H1 (cell line): ENCODE measurements at regions not wholly inside any gene's neighbourhood (a gene's known extent, or its start where the extent isn't known, plus 50 kb on each side); places are given as distances from the start of the nearest gene placed in this dataset.

Experiments used
- CTCF ChIA-PET: fragments of 300-600 bp; sonication (Branson Sonifier 250); formaldehyde crosslinking; loops from one replicate; lab custom pipeline; 2021; ENCODE audit not compliant: partially characterized antibody; lab: Charles Lee
- POLR2A ChIA-PET: fragments of 300-600 bp; sonication (Branson Sonifier 250); formaldehyde crosslinking; loops from one replicate; lab custom pipeline; 2021; ENCODE audit warnings: inconsistent platforms; ENCODE audit not compliant: partially characterized antibody; lab: Charles Lee
- DNase-seq, 2 experiments: peaks; one replicate each; pipeline versions ENCODE4 v3.0.0 to v3.0.0-alpha.2; 2010 to 2022; ENCODE audit warnings: low spot score in 2 of 2, low read depth in 1 of 2, mixed read lengths in 1 of 2
- FAIRE-seq: peaks from 2 replicates; lab custom pipeline; 2011; peaks lifted over from hg19 to GRCh38; lab: Jason Lieb, UNC
- H2AFZ ChIP-seq: 2 replicates; pipeline ENCODE4 v1.8.1; 2012; ENCODE audit warnings: low read length, inconsistent platforms
- H2AK5ac ChIP-seq: 2 replicates; pipeline ENCODE4 v1.6.1; 2013; ENCODE audit warnings: low read depth, low read length
- H2BK120ac ChIP-seq: replicated peaks from 2 replicates; pipeline ENCODE3; 2013; ENCODE audit warnings: low read depth, low read length, inconsistent platforms
- H2BK12ac ChIP-seq: 2 replicates; pipeline ENCODE4 v1.6.1; 2013; ENCODE audit warnings: low read depth, low read length
- H2BK15ac ChIP-seq: 2 replicates; pipeline ENCODE4 v1.6.1; 2013; ENCODE audit warnings: low read length
- H2BK20ac ChIP-seq: 2 replicates; pipeline ENCODE4 v1.6.1; 2013; ENCODE audit warnings: low read length
- H2BK5ac ChIP-seq: 2 replicates; pipeline ENCODE4 v1.6.1; 2013; ENCODE audit warnings: low read depth, low read length
- H3K14ac ChIP-seq: 2 replicates; pipeline ENCODE4 v1.6.1; 2013; ENCODE audit warnings: inconsistent platforms; ENCODE audit not compliant: insufficient read length
- H3K18ac ChIP-seq: 2 replicates; pipeline ENCODE4 v1.6.1; 2013; ENCODE audit warnings: low read length; ENCODE audit errors: extremely low read depth
- H3K23ac ChIP-seq: 2 replicates; pipeline ENCODE4 v1.6.1; 2013; ENCODE audit warnings: inconsistent platforms; ENCODE audit not compliant: insufficient read length
- H3K23me2 ChIP-seq: 2 replicates; pipeline ENCODE4 v1.6.1; 2013; ENCODE audit warnings: low read depth, low read length
- H3K27ac ChIP-seq: 2 replicates; pipeline ENCODE4 v1.6.1; 2011; ENCODE audit warnings: low read depth, low read length, inconsistent platforms
- H3K27me3 ChIP-seq, 4 experiments: replicated peaks in 1 of 4; 1 replicate in 1 of 4; 2 replicates in 3 of 4; pipeline versions ENCODE4 v1.6.1 to v1.8.1; 2011 to 2013; ENCODE audit warnings: low read length in 3 of 4, mild to moderate bottlenecking in 3 of 4, inconsistent platforms in 2 of 4, mixed read lengths in 2 of 4, moderate library complexity in 1 of 4; ENCODE audit not compliant: control insufficient read depth in 3 of 4, insufficient read depth in 3 of 4; ENCODE audit errors: extremely low read depth in 1 of 4
- H3K36me3 ChIP-seq, 4 experiments: 2 replicates each; pipeline versions ENCODE4 v1.6.1 to v1.8.1; 2011 to 2013; ENCODE audit warnings: mild to moderate bottlenecking in 4 of 4, low read length in 3 of 4, moderate library complexity in 2 of 4, control low read depth in 1 of 4, inconsistent platforms in 1 of 4; ENCODE audit not compliant: insufficient read depth in 4 of 4, control insufficient read depth in 2 of 4
- H3K4ac ChIP-seq: replicated peaks from 2 replicates; pipeline ENCODE3; 2013; ENCODE audit warnings: low read length, low read depth, mixed read lengths, inconsistent platforms; ENCODE audit not compliant: insufficient read length
- H3K4me1 ChIP-seq, 4 experiments: replicated peaks in 1 of 4; 1 replicate in 1 of 4; 2 replicates in 3 of 4; pipeline versions ENCODE4 v1.6.1 to v1.8.1; 2011 to 2013; ENCODE audit warnings: low read length in 3 of 4, inconsistent platforms in 2 of 4, mixed read lengths in 1 of 4; ENCODE audit not compliant: insufficient read depth in 4 of 4, control insufficient read depth in 3 of 4
- H3K4me2 ChIP-seq, 2 experiments: 2 replicates each; pipeline versions ENCODE4 v1.6.1 to v1.8.1; 2011 to 2013; ENCODE audit warnings: low read depth in 2 of 2, low read length in 2 of 2, control low read depth in 1 of 2, inconsistent platforms in 1 of 2, mild to moderate bottlenecking in 1 of 2; ENCODE audit not compliant: insufficient read depth in 1 of 2
- H3K4me3 ChIP-seq, 4 experiments: fragments of 200-600, 300-600 bp in 1 of 4; sonication (generic), shearing (Covaris generic), sonication (Bioruptor Twin) in 1 of 4; 2 replicates each; pipeline versions ENCODE4 v1.5.1 to v1.8.1; 2011 to 2016; ENCODE audit warnings: low read length in 4 of 4, low read depth in 3 of 4, control low read depth in 2 of 4, inconsistent platforms in 2 of 4, mild to moderate bottlenecking in 2 of 4, mixed read lengths in 1 of 4, moderate library complexity in 1 of 4; ENCODE audit not compliant: insufficient read depth in 2 of 4; ENCODE audit errors: extremely low read depth in 1 of 4
- H3K56ac ChIP-seq: replicated peaks from 2 replicates; pipeline ENCODE3; 2013; ENCODE audit warnings: low read depth, mild to moderate bottlenecking, mixed read lengths, low read length, inconsistent platforms; ENCODE audit not compliant: insufficient read length
- H3K79me1 ChIP-seq: 2 replicates; pipeline ENCODE4 v1.6.1; 2013; ENCODE audit warnings: low read depth, low read length, control low read depth
- H3K79me2 ChIP-seq, 2 experiments: 2 replicates each; pipeline versions ENCODE4 v1.6.1 to v1.8.1; 2012 to 2013; ENCODE audit warnings: low read length in 2 of 2, mild to moderate bottlenecking in 2 of 2, inconsistent platforms in 1 of 2; ENCODE audit not compliant: insufficient read depth in 2 of 2, control insufficient read depth in 1 of 2
- H3K9ac ChIP-seq, 4 experiments: replicated peaks in 1 of 4; 1 replicate in 1 of 4; 2 replicates in 3 of 4; pipeline versions ENCODE4 v1.6.1 to v1.8.1; 2011 to 2013; ENCODE audit warnings: low read depth in 3 of 4, low read length in 3 of 4, control low read depth in 2 of 4, mild to moderate bottlenecking in 2 of 4, moderate library complexity in 2 of 4, inconsistent platforms in 1 of 4; ENCODE audit errors: extremely low read depth in 1 of 4
- H3K9me3 ChIP-seq, 2 experiments: 2 replicates each; pipeline versions ENCODE4 v1.6.1 to v1.8.1; 2012 to 2013; ENCODE audit warnings: mild to moderate bottlenecking in 2 of 2, moderate library complexity in 2 of 2, control low read depth in 1 of 2, inconsistent platforms in 1 of 2, low read depth in 1 of 2, low read length in 1 of 2, mixed read lengths in 1 of 2; ENCODE audit not compliant: insufficient read depth in 2 of 2
- H4K20me1 ChIP-seq, 2 experiments: replicated peaks in 1 of 2; 2 replicates each; pipeline versions ENCODE3 to v1.8.1; 2011 to 2013; ENCODE audit warnings: inconsistent platforms in 2 of 2, low read length in 2 of 2, mild to moderate bottlenecking in 1 of 2; ENCODE audit not compliant: insufficient read depth in 2 of 2, control insufficient read depth in 1 of 2
- H4K5ac ChIP-seq: 2 replicates; pipeline ENCODE4 v1.6.1; 2013; ENCODE audit warnings: low read length, low read depth, mixed read lengths, inconsistent platforms; ENCODE audit not compliant: insufficient read length
- H4K8ac ChIP-seq: 2 replicates; pipeline ENCODE4 v1.8.0; 2013; ENCODE audit warnings: mild to moderate bottlenecking, moderate library complexity, low read length, inconsistent platforms; ENCODE audit not compliant: insufficient read depth; ENCODE audit errors: extremely low read depth
- H4K91ac ChIP-seq: replicated peaks from 2 replicates; pipeline ENCODE3; 2013; ENCODE audit warnings: low read length, mixed read lengths, inconsistent platforms; ENCODE audit not compliant: insufficient read length
- CBX5 ChIP-seq: fragments of 300-800, 300-1000 bp; sonication (generic); IDR thresholded peaks from 2 replicates; pipeline ENCODE4 v1.7.1; 2016; ENCODE audit warnings: antibody characterized with exemption, low read length, low read depth
- CTBP2 ChIP-seq: IDR thresholded peaks from 2 replicates; pipeline ENCODE4 v1.7.0; 2011; ENCODE audit warnings: borderline replicate concordance, mild to moderate bottlenecking, moderate library complexity, mixed read lengths, low read length; ENCODE audit not compliant: insufficient read depth, insufficient read length
- RBBP5 ChIP-seq: IDR thresholded peaks from 2 replicates; pipeline ENCODE4 v1.7.1; 2012; ENCODE audit warnings: low read depth, mild to moderate bottlenecking, inconsistent platforms, low read length, moderate library complexity, borderline replicate concordance

DNA sequence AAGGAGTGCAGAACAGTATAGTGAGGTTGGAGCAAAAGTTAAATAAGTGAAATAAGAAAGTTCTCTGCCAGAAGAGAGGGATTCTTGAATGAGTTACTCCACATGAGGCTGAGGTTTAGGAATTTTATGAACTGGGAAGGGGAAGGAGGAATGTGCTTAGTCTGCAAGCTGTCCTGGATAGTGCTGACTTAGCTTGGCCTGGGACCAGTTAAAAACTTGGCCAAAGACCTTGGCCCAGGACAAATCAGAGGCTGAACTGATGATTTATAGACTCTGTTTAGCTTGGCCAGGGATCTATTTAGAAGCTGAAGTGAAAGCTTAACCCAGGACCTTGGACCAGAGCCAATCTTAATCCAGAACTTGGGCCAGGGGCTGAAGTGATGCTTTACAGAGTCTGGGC is 244.4 kb upstream of the RBMY1B start:
- Histone ChIP-seq H4K91ac (no peak overlapping the region), H3K79me1 (no peaks in the 10 kb centered on the region), H3K36me3 (no peaks in the 10 kb centered on the region), H3K56ac (no peak overlapping the region), H2BK5ac (no peak overlapping the region), H4K5ac (no peak overlapping the region), H2BK120ac (no peak overlapping the region), H3K27me3 (no peaks in the 10 kb centered on the region), H4K8ac (no peak overlapping the region), H3K4me3 (no peak overlapping the region), H2BK15ac (no peak overlapping the region)
- no peak for DNase-seq
- TF ChIP-seq RBBP5: no peak
- no peak for TF ChIP-seq CTBP2
- no peak for TF ChIP-seq CBX5
- TF ChIP-seq, all 59 proteins: peak for 0
- no peak overlapping the region for H3K18ac ChIP-seq
- H3K23ac ChIP-seq: no peak overlapping the region
- H3K4me1 ChIP-seq: no peaks in the 10 kb centered on the region
- H3K4ac ChIP-seq: no peak overlapping the region
- H2AK5ac ChIP-seq: no peak overlapping the region
- H3K23me2 ChIP-seq: no peaks in the 10 kb centered on the region
- peaks cover 0 to 37% of the 10 kb centered on the region in 2 experiments; a peak in 2 of 4 replicates for H3K9me3 ChIP-seq
- no peak overlapping the region for H2BK20ac ChIP-seq
- CTCF ChIA-PET: no interaction called here
- H4K20me1 ChIP-seq: no peaks in the 10 kb centered on the region
- no peak overlapping the region for H3K14ac ChIP-seq
- no peaks in the 10 kb centered on the region for H3K79me2 ChIP-seq
- no peak for FAIRE-seq
- H2BK12ac ChIP-seq: no peak overlapping the region
- H3K9ac ChIP-seq: no peak overlapping the region
- POLR2A ChIA-PET: no interaction called here
- no peak overlapping the region for H3K4me2 ChIP-seq
- H2AFZ ChIP-seq: no peak overlapping the region
- no peak overlapping the region for H3K27ac ChIP-seq
